SK-N-SH (cell line): ENCODE measurements at regions not wholly inside any gene's neighbourhood (a gene's known extent, or its start where the extent isn't known, plus 50 kb on each side); places are given as distances from the start of the nearest gene placed in this dataset.

Source experiments
- CTCF ChIP-seq: fragments of 200-600 bp; sonication (generic); IDR thresholded peaks from 2 replicates; pipeline ENCODE4 v1.6.1; 2017; ENCODE audit warnings: antibody characterized with exemption, mild to moderate bottlenecking, moderate library complexity
- MXI1 ChIP-seq: IDR thresholded peaks from 2 replicates; pipeline ENCODE4 v1.6.1; 2012; ENCODE audit warnings: mild to moderate bottlenecking, low read depth, low read length, improper control_type of control experiment
- PBX3 ChIP-seq: IDR thresholded peaks from 2 replicates; pipeline ENCODE4; 2012
- POLR2AphosphoS5 ChIP-seq: IDR thresholded peaks from 2 replicates; pipeline ENCODE4 v1.6.1; 2012; ENCODE audit warnings: low read depth, low read length

GRCh38 chr5:145483212-145483611 is 351.9 kb downstream of the PRELID2 start:
- no peak; the same call in 1 of the 2 replicates for TF ChIP-seq PBX3
- TF ChIP-seq MXI1, result no peak
- TF ChIP-seq CTCF, result no peak
- no peak for TF ChIP-seq POLR2AphosphoS5
